ENCODE measurements at regions not wholly inside any gene's neighbourhood (a gene's known extent, or its start where the extent isn't known, plus 50 kb on each side); places are given as distances from the start of the nearest gene placed in this dataset.

DNA sequence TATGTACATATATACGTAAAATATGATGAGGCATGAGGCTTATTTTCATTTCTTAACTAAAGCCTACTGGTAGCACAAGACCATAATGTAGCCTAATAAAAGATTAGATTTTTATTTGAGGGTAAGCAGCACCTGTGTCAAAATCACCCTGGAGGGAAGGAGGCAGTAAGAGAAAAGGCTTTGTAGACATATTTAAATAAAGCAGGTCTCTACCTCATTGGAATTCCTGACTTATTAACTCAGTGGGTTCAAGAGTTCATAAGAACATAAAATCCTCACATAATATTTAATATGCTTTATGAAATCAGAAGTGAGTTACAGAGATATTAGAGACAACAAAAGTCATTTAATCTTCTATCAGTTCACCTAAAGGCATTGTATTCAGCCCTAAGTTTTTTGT lies 261.6 kb upstream of the ANKRD50 start:
- TF ChIP-seq, protein P1, sequence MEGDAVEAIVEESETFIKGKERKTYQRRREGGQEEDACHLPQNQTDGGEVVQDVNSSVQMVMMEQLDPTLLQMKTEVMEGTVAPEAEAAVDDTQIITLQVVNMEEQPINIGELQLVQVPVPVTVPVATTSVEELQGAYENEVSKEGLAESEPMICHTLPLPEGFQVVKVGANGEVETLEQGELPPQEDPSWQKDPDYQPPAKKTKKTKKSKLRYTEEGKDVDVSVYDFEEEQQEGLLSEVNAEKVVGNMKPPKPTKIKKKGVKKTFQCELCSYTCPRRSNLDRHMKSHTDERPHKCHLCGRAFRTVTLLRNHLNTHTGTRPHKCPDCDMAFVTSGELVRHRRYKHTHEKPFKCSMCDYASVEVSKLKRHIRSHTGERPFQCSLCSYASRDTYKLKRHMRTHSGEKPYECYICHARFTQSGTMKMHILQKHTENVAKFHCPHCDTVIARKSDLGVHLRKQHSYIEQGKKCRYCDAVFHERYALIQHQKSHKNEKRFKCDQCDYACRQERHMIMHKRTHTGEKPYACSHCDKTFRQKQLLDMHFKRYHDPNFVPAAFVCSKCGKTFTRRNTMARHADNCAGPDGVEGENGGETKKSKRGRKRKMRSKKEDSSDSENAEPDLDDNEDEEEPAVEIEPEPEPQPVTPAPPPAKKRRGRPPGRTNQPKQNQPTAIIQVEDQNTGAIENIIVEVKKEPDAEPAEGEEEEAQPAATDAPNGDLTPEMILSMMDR (IDR thresholded peaks at IDR 0.05): no peak
- no peak for TF ChIP-seq POLR2A (IDR thresholded peaks at IDR 0.05)
- no peak for TF ChIP-seq EP300 (IDR thresholded peaks at IDR 0.05; ENCODE audit: low read depth)

Measured in transverse colon (tissue), 3 donors.